GM23248 (cell line): ENCODE measurements at regions not wholly inside any gene's neighbourhood (a gene's known extent, or its start where the extent isn't known, plus 50 kb on each side); places are given as distances from the start of the nearest gene placed in this dataset.

ENCODE experiments used
- DNase-seq: peaks from one replicate; pipeline ENCODE4 v3.0.0-alpha.2; 2015
- H2AFZ ChIP-seq: fragments of 200-600 bp; sonication (generic); 2 replicates; pipeline ENCODE4 v1.6.1; 2016; ENCODE audit warnings: antibody characterized with exemption
- H3F3A ChIP-seq: fragments of 200-600 bp; sonication (generic); 2 replicates; pipeline ENCODE4 v1.6.1; 2016; ENCODE audit warnings: mild to moderate bottlenecking, antibody characterized with exemption, mixed run types; ENCODE audit not compliant: insufficient read depth
- H3K27ac ChIP-seq: fragments of 200-600 bp; sonication (generic); 2 replicates; pipeline ENCODE4 v1.5.1; 2016; ENCODE audit warnings: mild to moderate bottlenecking
- H3K27me3 ChIP-seq: fragments of 200-600 bp; sonication (generic); replicated peaks from 2 replicates; pipeline ENCODE4 v1.6.1; 2016; ENCODE audit warnings: mild to moderate bottlenecking; ENCODE audit not compliant: insufficient read depth
- H3K36me3 ChIP-seq: fragments of 200-600 bp; sonication (generic); 2 replicates; pipeline ENCODE4 v1.6.1; 2016; ENCODE audit warnings: low read depth, mild to moderate bottlenecking
- H3K4me1 ChIP-seq: fragments of 200-600 bp; sonication (generic); 2 replicates; pipeline ENCODE4 v1.6.1; 2016; ENCODE audit warnings: mild to moderate bottlenecking; ENCODE audit not compliant: insufficient read depth
- H3K4me2 ChIP-seq: fragments of 200-600 bp; sonication (generic); one replicate; pipeline ENCODE4 v1.6.1; 2016; ENCODE audit warnings: mild to moderate bottlenecking; ENCODE audit not compliant: unreplicated experiment
- H3K4me3 ChIP-seq: fragments of 200-600 bp; sonication (generic); 2 replicates; pipeline ENCODE4 v1.5.1; 2016; ENCODE audit warnings: mild to moderate bottlenecking
- H3K79me2 ChIP-seq: fragments of 200-600 bp; sonication (generic); 2 replicates; pipeline ENCODE4 v1.6.1; 2016; ENCODE audit warnings: mild to moderate bottlenecking; ENCODE audit not compliant: insufficient read depth
- H3K9ac ChIP-seq: fragments of 200-600 bp; sonication (generic); 2 replicates; pipeline ENCODE4 v1.6.1; 2016; ENCODE audit warnings: mild to moderate bottlenecking
- H3K9me2 ChIP-seq: fragments of 200-600 bp; sonication (generic); 2 replicates; pipeline ENCODE4 v1.6.1; 2016; ENCODE audit warnings: mixed run types, mild to moderate bottlenecking, moderate library complexity; ENCODE audit not compliant: insufficient read depth
- H3K9me3 ChIP-seq: fragments of 200-600 bp; sonication (generic); one replicate; pipeline ENCODE4 v1.6.1; 2017; ENCODE audit warnings: low read depth
- H4K20me1 ChIP-seq: fragments of 200-600 bp; sonication (generic); 2 replicates; pipeline ENCODE4 v1.6.0; 2016; ENCODE audit not compliant: insufficient read depth
- EZH2 ChIP-seq: fragments of 200-600 bp; sonication (generic); IDR thresholded peaks from 2 replicates; pipeline ENCODE4 v1.6.1; 2018; ENCODE audit warnings: antibody characterized with exemption, mild to moderate bottlenecking; ENCODE audit not compliant: insufficient read depth, poor library complexity, severe bottlenecking
- EZH2phosphoT487 ChIP-seq: fragments of 200-600 bp; sonication (generic); IDR thresholded peaks from 2 replicates; pipeline ENCODE4 v1.6.1; 2018; ENCODE audit warnings: antibody characterized with exemption, moderate library complexity, mild to moderate bottlenecking, low read depth; ENCODE audit not compliant: insufficient read depth
- WGBS, 2 experiments: methylation state at CpG; one replicate each; pipeline ENCODE4 v1.1.6; 2015 to 2017; ENCODE audit warnings: low lambda C conversion rate in 2 of 2, low coverage in 1 of 2; ENCODE audit errors: missing lambda C conversion rate in 2 of 2; 5-methylcytosine and 5-hydroxymethylcytosine counted together
- in situ Hi-C: fragments of 300-500 bp; cut with MboI; formaldehyde crosslinking; loops from 2 replicates; pipeline ENCODE4 v1.15.0; 2020

GRCh38 chr2:66228128-66228547 lies 206.8 kb upstream of the MEIS1 start:
- no peaks in the 10 kb centered on the region for H3K79me2 ChIP-seq
- H3K9me3 ChIP-seq, result no peaks in the 10 kb centered on the region
- no peaks in the 10 kb centered on the region for H4K20me1 ChIP-seq
- no peaks in the 10 kb centered on the region for H3K4me1 ChIP-seq
- H2AFZ ChIP-seq, result no peak overlapping the region
- WGBS, 2 experiments, result 1 to 8% methylated on average over 4 of the region's 4 CpGs
- no peak overlapping the region for H3K4me3 ChIP-seq
- in situ Hi-C loops, result no loop called here
- no peaks in the 10 kb centered on the region for H3K27me3 ChIP-seq
- TF ChIP-seq EZH2 (no peak), EZH2phosphoT487 (no peak)
- no peak overlapping the region for H3K9ac ChIP-seq
- H3K4me2 ChIP-seq, result no peak overlapping the region
- H3F3A ChIP-seq, result no peaks in the 10 kb centered on the region
- DNase-seq, result no peak
- H3K36me3 ChIP-seq, result no peaks in the 10 kb centered on the region
- no peaks in the 10 kb centered on the region for H3K9me2 ChIP-seq
- no peak overlapping the region for H3K27ac ChIP-seq

GRCh38 chr2:66217039-66217585 lies 217.8 kb upstream of the MEIS1 start:
- Histone ChIP-seq H3K9me2 (no peaks in the 10 kb centered on the region), H3F3A (no peaks in the 10 kb centered on the region), H3K27me3 (no peaks in the 10 kb centered on the region), H3K4me2 (no peak overlapping the region), H3K36me3 (no peaks in the 10 kb centered on the region), H3K79me2 (no peaks in the 10 kb centered on the region), H3K9ac (no peak overlapping the region), H3K27ac (no peak overlapping the region), H3K4me1 (no peaks in the 10 kb centered on the region), H3K9me3 (no peaks in the 10 kb centered on the region), H2AFZ (no peak overlapping the region), H3K4me3 (no peak overlapping the region), H4K20me1 (no peaks in the 10 kb centered on the region)
- TF ChIP-seq EZH2phosphoT487, result no peak
- TF ChIP-seq EZH2, result no peak
- in situ Hi-C loops, result no loop called here
- no peak for DNase-seq
- WGBS, 2 experiments, result 36 to 40% methylated on average over 8 of the region's 8 CpGs

DNA sequence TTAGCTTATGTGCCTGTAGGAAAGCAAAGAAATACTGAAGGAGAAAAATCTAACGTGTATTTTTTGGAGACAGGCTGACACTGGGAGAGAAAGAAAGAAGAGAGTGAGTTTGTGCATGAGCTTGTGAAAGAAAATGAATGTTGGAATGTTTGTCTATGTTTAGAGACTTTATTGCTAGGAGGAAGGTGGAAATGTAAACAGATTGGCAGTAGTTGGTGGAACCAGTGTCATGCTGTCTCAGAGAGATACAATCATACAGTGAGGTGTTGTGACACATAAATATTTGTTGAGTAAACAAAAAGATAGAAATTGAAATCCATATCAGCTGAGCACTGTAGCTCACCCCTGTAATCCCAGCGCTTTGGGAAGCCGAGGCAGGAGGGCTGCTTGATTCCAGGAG lies 222.2 kb upstream of the MEIS1 start:
- H3K9ac ChIP-seq, result no peak overlapping the region
- in situ Hi-C loops, result no loop called here
- WGBS, 2 experiments, result 52 to 54% methylated on average over 3 of the region's 3 CpGs
- H3K36me3 ChIP-seq, result no peaks in the 10 kb centered on the region
- H3K27me3 ChIP-seq, result no peaks in the 10 kb centered on the region
- H3F3A ChIP-seq, result no peaks in the 10 kb centered on the region
- H3K4me1 ChIP-seq, result no peaks in the 10 kb centered on the region
- no peak for DNase-seq
- TF ChIP-seq EZH2phosphoT487, result no peak
- H3K9me2 ChIP-seq, result no peaks in the 10 kb centered on the region
- no peaks in the 10 kb centered on the region for H3K9me3 ChIP-seq
- H3K27ac ChIP-seq, result no peak overlapping the region
- H4K20me1 ChIP-seq, result no peaks in the 10 kb centered on the region
- H3K79me2 ChIP-seq, result no peaks in the 10 kb centered on the region
- no peak overlapping the region for H2AFZ ChIP-seq
- H3K4me2 ChIP-seq, result no peak overlapping the region
- H3K4me3 ChIP-seq, result no peak overlapping the region

DNA sequence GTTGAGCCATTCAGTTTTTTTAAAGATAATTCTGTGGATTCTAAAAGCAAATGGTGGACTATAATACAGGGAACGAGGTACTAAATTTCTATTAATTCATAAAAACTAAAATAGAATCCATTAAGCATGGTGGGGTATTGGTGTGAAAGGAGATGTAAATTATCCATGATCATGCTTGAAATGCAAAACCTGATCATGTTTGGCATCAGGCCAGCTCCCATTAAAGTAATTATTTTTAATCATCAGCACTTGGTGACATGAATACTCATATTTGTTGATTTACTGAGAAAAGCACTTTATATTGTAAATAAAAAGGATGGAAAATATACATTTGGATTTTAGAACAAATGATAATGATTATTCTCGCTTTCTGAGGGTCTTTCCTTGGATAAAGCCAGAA lies 232.3 kb upstream of the MEIS1 start:
- 20 to 28% methylated on average over 2 of the region's 2 CpGs for WGBS, 2 experiments
- H3K36me3 ChIP-seq, result no peaks in the 10 kb centered on the region
- no peaks in the 10 kb centered on the region for H3K27me3 ChIP-seq
- TF ChIP-seq EZH2 (no peak), EZH2phosphoT487 (no peak)
- no peaks in the 10 kb centered on the region for H3K9me2 ChIP-seq
- H3K27ac ChIP-seq, result no peak overlapping the region
- no peaks in the 10 kb centered on the region for H3K9me3 ChIP-seq
- H3K4me2 ChIP-seq, result no peak overlapping the region
- no peaks in the 10 kb centered on the region for H3F3A ChIP-seq
- DNase-seq, result no peak
- H3K9ac ChIP-seq, result no peak overlapping the region
- in situ Hi-C loops, result no loop called here
- H3K79me2 ChIP-seq, result no peaks in the 10 kb centered on the region
- H2AFZ ChIP-seq, result no peak overlapping the region
- H3K4me3 ChIP-seq, result no peak overlapping the region
- H4K20me1 ChIP-seq, result no peaks in the 10 kb centered on the region
- no peaks in the 10 kb centered on the region for H3K4me1 ChIP-seq

DNA sequence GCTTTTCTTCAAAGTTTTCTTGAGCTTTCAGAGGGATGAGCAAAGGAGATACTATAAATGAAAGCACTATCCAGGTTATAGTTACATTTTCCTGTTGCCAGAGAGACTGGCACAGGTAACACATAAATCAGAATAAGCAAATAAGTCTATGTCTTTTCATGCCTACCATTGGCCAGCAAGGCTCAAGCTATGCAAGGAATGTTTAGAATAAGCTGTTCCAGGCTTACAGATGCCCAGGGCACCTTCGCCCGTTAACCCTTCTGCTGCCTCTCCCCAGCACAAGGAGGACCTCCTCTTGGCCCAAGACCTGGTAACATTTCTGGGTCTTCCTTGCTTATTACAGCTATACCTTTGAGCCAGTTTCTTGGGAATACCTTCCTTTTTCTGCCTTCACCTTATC lies 233.7 kb upstream of the MEIS1 start:
- 4 to 20% methylated on average over 2 of the region's 2 CpGs for WGBS, 2 experiments
- Histone ChIP-seq H3K27ac (no peak overlapping the region), H3F3A (no peaks in the 10 kb centered on the region), H3K9ac (no peak overlapping the region), H3K9me3 (no peaks in the 10 kb centered on the region), H3K36me3 (no peaks in the 10 kb centered on the region), H3K9me2 (no peaks in the 10 kb centered on the region), H3K4me2 (no peak overlapping the region), H2AFZ (no peak overlapping the region), H3K4me3 (no peak overlapping the region), H4K20me1 (no peaks in the 10 kb centered on the region), H3K79me2 (no peaks in the 10 kb centered on the region), H3K4me1 (no peaks in the 10 kb centered on the region), H3K27me3 (no peaks in the 10 kb centered on the region)
- no peak for TF ChIP-seq EZH2phosphoT487
- TF ChIP-seq EZH2, result no peak
- DNase-seq, result no peak
- in situ Hi-C loops, result no loop called here
